IMR-90 (cell line): ENCODE measurements at regions not wholly inside any gene's neighbourhood (a gene's known extent, or its start where the extent isn't known, plus 50 kb on each side); places are given as distances from the start of the nearest gene placed in this dataset.

Experiments
- ATAC-seq: fragments of 200-7000 bp; cut with Tn5 transposase; 2 replicates; pipeline ENCODE4 v1.9.1; 2020; ENCODE audit warnings: low read depth, mild to moderate bottlenecking, moderate library complexity
- BruUV-seq: library from RNA; stranded (reverse); fragments of 400-500 nt; replicated peaks from 2 replicates; lab custom pipeline; 2021; lab: Mats Ljungman, UMichigan
- CTCF ChIA-PET: fragments of 300-600 bp; formaldehyde crosslinking; extraction: SDS; loops from one replicate; lab custom pipeline; 2021; ENCODE audit warnings: antibody characterized with exemption; lab: Yijun Ruan, JAX
- POLR2A ChIA-PET: fragments of 300-600 bp; sonication (Branson Sonifier 250); formaldehyde crosslinking; loops from one replicate; lab custom pipeline; 2022; ENCODE audit warnings: antibody characterized with exemption; ENCODE audit not compliant: unreplicated experiment; lab: Charles Lee
- DNase-seq: peaks from one replicate; pipeline ENCODE4 v3.0.0; 2013
- H2AFZ ChIP-seq: replicated peaks from 2 replicates; pipeline ENCODE3; 2013; ENCODE audit warnings: low read length, mild to moderate bottlenecking; ENCODE audit not compliant: poor library complexity
- H2AK5ac ChIP-seq: 2 replicates; pipeline ENCODE4 v1.6.1; 2013; ENCODE audit warnings: low read depth, low read length, inconsistent platforms
- H2AK9ac ChIP-seq: replicated peaks from 2 replicates; pipeline ENCODE3; 2013; ENCODE audit warnings: mild to moderate bottlenecking, low read depth, low read length, moderate library complexity; ENCODE audit not compliant: poor library complexity
- H2BK120ac ChIP-seq: 2 replicates; pipeline ENCODE4 v1.6.1; 2013; ENCODE audit warnings: low read depth, low read length, inconsistent platforms
- H2BK15ac ChIP-seq: 3 replicates; pipeline ENCODE4 v1.6.1; 2013; ENCODE audit warnings: low read depth, low read length, inconsistent platforms
- H2BK20ac ChIP-seq: 2 replicates; pipeline ENCODE4 v1.6.1; 2013; ENCODE audit warnings: low read depth, mild to moderate bottlenecking, inconsistent platforms, low read length, moderate library complexity
- H2BK5ac ChIP-seq: 2 replicates; pipeline ENCODE4 v1.6.1; 2013; ENCODE audit warnings: mild to moderate bottlenecking, low read depth, low read length, inconsistent platforms; ENCODE audit not compliant: poor library complexity, severe bottlenecking
- H3K14ac ChIP-seq: replicated peaks from 2 replicates; pipeline ENCODE4 v1.6.1; 2013; ENCODE audit warnings: low read depth, low read length, inconsistent platforms
- H3K18ac ChIP-seq: 2 replicates; pipeline ENCODE4 v1.6.1; 2013; ENCODE audit warnings: low read depth, low read length, control low read depth
- H3K23ac ChIP-seq: 2 replicates; pipeline ENCODE4 v1.6.1; 2013; ENCODE audit warnings: low read depth, low read length, inconsistent platforms
- H3K27ac ChIP-seq: 2 replicates; pipeline ENCODE4 v1.5.1; 2013; ENCODE audit warnings: mild to moderate bottlenecking, control low read depth, low read length; ENCODE audit not compliant: insufficient read depth
- H3K27me3 ChIP-seq: 2 replicates; pipeline ENCODE4 v1.6.1; 2013; ENCODE audit warnings: low read length; ENCODE audit not compliant: control insufficient read depth, insufficient read depth
- H3K36me3 ChIP-seq: 2 replicates; pipeline ENCODE4 v1.6.1; 2013; ENCODE audit warnings: low read length, mixed read lengths; ENCODE audit not compliant: control insufficient read depth, insufficient read depth
- H3K4ac ChIP-seq: 2 replicates; pipeline ENCODE4 v1.6.1; 2013; ENCODE audit warnings: low read depth, low read length, inconsistent platforms
- H3K4me1 ChIP-seq: 2 replicates; pipeline ENCODE4 v1.6.1; 2013; ENCODE audit warnings: low read length, mixed read lengths; ENCODE audit not compliant: control insufficient read depth, insufficient read depth
- H3K4me2 ChIP-seq: 2 replicates; pipeline ENCODE4 v1.6.1; 2013; ENCODE audit warnings: low read depth, mild to moderate bottlenecking, control low read depth, low read length, moderate library complexity
- H3K4me3 ChIP-seq: 2 replicates; pipeline ENCODE4 v1.5.1; 2013; ENCODE audit warnings: low read depth, mild to moderate bottlenecking, control low read depth, low read length, moderate library complexity; ENCODE audit not compliant: insufficient read depth
- H3K56ac ChIP-seq: 2 replicates; pipeline ENCODE4 v1.6.1; 2013; ENCODE audit warnings: low read length, inconsistent platforms; ENCODE audit not compliant: insufficient read depth; ENCODE audit errors: extremely low read depth
- H3K79me1 ChIP-seq, 2 experiments: 2 replicates each; pipeline ENCODE4 v1.6.1; 2013; ENCODE audit warnings: low read length in 2 of 2, inconsistent platforms in 1 of 2, low read depth in 1 of 2
- H3K9ac ChIP-seq: 2 replicates; pipeline ENCODE4 v1.6.1; 2013; ENCODE audit warnings: low read depth, low read length, control low read depth
- H3K9me1 ChIP-seq: 2 replicates; pipeline ENCODE4 v1.6.1; 2013; ENCODE audit warnings: low read length, inconsistent platforms; ENCODE audit not compliant: insufficient read depth
- H3K9me3 ChIP-seq: 2 replicates; pipeline ENCODE4 v1.6.1; 2013; ENCODE audit warnings: low read length; ENCODE audit not compliant: control insufficient read depth, insufficient read depth
- H4K20me1 ChIP-seq: 2 replicates; pipeline ENCODE4 v1.6.1; 2013; ENCODE audit warnings: low read length, inconsistent platforms; ENCODE audit not compliant: insufficient read depth
- H4K5ac ChIP-seq: 2 replicates; pipeline ENCODE4 v1.6.1; 2013; ENCODE audit warnings: mild to moderate bottlenecking, low read depth, low read length, control low read depth
- H4K8ac ChIP-seq, 2 experiments: 2 replicates each; pipeline ENCODE4 v1.6.1; 2013; ENCODE audit warnings: low read depth in 2 of 2, low read length in 2 of 2, control low read depth in 1 of 2, inconsistent platforms in 1 of 2
- H4K91ac ChIP-seq: 2 replicates; pipeline ENCODE4 v1.6.1; 2013; ENCODE audit warnings: low read depth, low read length, inconsistent platforms; ENCODE audit not compliant: insufficient read depth
- BHLHE40 ChIP-seq: fragments of 150-350 bp; IDR thresholded peaks from 2 replicates; pipeline ENCODE4 v1.6.1; 2016; ENCODE audit warnings: mild to moderate bottlenecking, low read depth, low read length
- CEBPB ChIP-seq: IDR thresholded peaks from 2 replicates; pipeline ENCODE4 v1.6.1; 2012; ENCODE audit warnings: low read depth, low read length, improper control_type of control experiment
- CHD1 ChIP-seq: IDR thresholded peaks from 2 replicates; pipeline ENCODE4 v1.6.1; 2012; ENCODE audit warnings: low read depth, low read length, improper control_type of control experiment
- CTCF ChIP-seq: conservative IDR thresholded peaks from 2 replicates; pipeline ENCODE4 v1.5.1; 2012; ENCODE audit warnings: mild to moderate bottlenecking, low read depth, low read length, improper control_type of control experiment
- ELK1 ChIP-seq: fragments of 150-350 bp; IDR thresholded peaks from 2 replicates; pipeline ENCODE4 v1.6.1; 2016; ENCODE audit warnings: low read depth, mild to moderate bottlenecking, low read length, moderate library complexity, borderline replicate concordance
- FOS ChIP-seq: fragments of 150-350 bp; IDR thresholded peaks from 2 replicates; pipeline ENCODE4 v1.6.1; 2016; ENCODE audit warnings: low read depth, low read length
- MAFK ChIP-seq: IDR thresholded peaks from 2 replicates; pipeline ENCODE4 v1.6.1; 2012; ENCODE audit warnings: low read depth, low read length, improper control_type of control experiment
- MAZ ChIP-seq: IDR thresholded peaks from 2 replicates; pipeline ENCODE4 v1.6.1; 2012; ENCODE audit warnings: low read depth, mild to moderate bottlenecking, low read length, improper control_type of control experiment, moderate library complexity, borderline replicate concordance
- MXI1 ChIP-seq: IDR thresholded peaks from 2 replicates; pipeline ENCODE4 v1.6.1; 2012; ENCODE audit warnings: low read depth, mild to moderate bottlenecking, low read length, moderate library complexity, borderline replicate concordance
- NFE2L2 ChIP-seq: fragments of 150-350 bp; IDR thresholded peaks from 2 replicates; pipeline ENCODE4 v1.6.1; 2016; ENCODE audit warnings: low read depth, mild to moderate bottlenecking, low read length
- POLR2A ChIP-seq: IDR thresholded peaks from 2 replicates; pipeline ENCODE4 v1.6.1; 2012; ENCODE audit warnings: mild to moderate bottlenecking, low read depth, low read length
- RCOR1 ChIP-seq: IDR thresholded peaks from 2 replicates; pipeline ENCODE4 v1.6.1; 2012; ENCODE audit warnings: mild to moderate bottlenecking, low read length, improper control_type of control experiment; ENCODE audit not compliant: insufficient replicate concordance
- RFX5 ChIP-seq: IDR thresholded peaks from 2 replicates; pipeline ENCODE4 v1.8.0; 2012; ENCODE audit warnings: low read depth, mild to moderate bottlenecking, low read length, moderate library complexity
- SMC3 ChIP-seq: fragments of 150-350 bp; IDR thresholded peaks from 2 replicates; pipeline ENCODE4 v1.6.1; 2016; ENCODE audit warnings: low read depth, mild to moderate bottlenecking, antibody characterized with exemption, low read length, moderate library complexity
- USF2 ChIP-seq: fragments of 150-350 bp; IDR thresholded peaks from 2 replicates; pipeline ENCODE4 v1.6.1; 2017; ENCODE audit warnings: mild to moderate bottlenecking, antibody characterized with exemption, low read length, low read depth
- WGBS, 2 experiments: methylation state at CpG; one replicate each; pipeline versions ENCODE4 v1.1.5 to v1.1.7; 2013; ENCODE audit warnings: missing lambda C conversion rate in 2 of 2; ENCODE audit not compliant: insufficient read length in 1 of 2; ENCODE audit errors: extremely low coverage in 2 of 2; 5-methylcytosine and 5-hydroxymethylcytosine counted together
- dilution Hi-C: fragments of 300-500 bp; cut with HindIII; formaldehyde crosslinking; loops from one replicate; pipeline ENCODE4 v1.14.3; 2018; ENCODE audit warnings: low sequenced_read_pairs; ENCODE audit not compliant: unreplicated experiment
- in situ Hi-C: fragments of 300-500 bp; cut with MboI; formaldehyde crosslinking; loops from 3 replicates; pipeline ENCODE4 v1.14.3; 2019; ENCODE audit warnings: low sequenced_read_pairs, inconsistent platforms, mixed read lengths
- intact Hi-C: fragments of 100-400 bp; cut with micrococcal nuclease; formaldehyde crosslinking; loops from 2 replicates; pipeline ENCODE4 v1.10.0; 2022

GRCh38 chr5:3309538-3309937 lies 286.1 kb upstream of the IRX1 start:
- Histone ChIP-seq H3K56ac (no peak overlapping the region), H3K9me1 (no peaks in the 10 kb centered on the region), H2BK15ac (no peak overlapping the region), H2BK120ac (no peak overlapping the region), H3K18ac (no peak overlapping the region), H4K8ac (no peak overlapping the region), H2AK9ac (no peak overlapping the region), H3K9me3 (peaks cover 42% of the 10 kb centered on the region), H2BK20ac (no peak overlapping the region), H3K27me3 (no peaks in the 10 kb centered on the region), H3K4me3 (no peak overlapping the region), H2AK5ac (no peak overlapping the region), H3K14ac (no peak overlapping the region), H4K20me1 (no peaks in the 10 kb centered on the region), H3K79me1 (no peaks in the 10 kb centered on the region), H3K36me3 (no peaks in the 10 kb centered on the region), H4K91ac (no peak overlapping the region), H4K5ac (no peak overlapping the region), H3K27ac (no peak overlapping the region), H3K23ac (no peak overlapping the region), H2BK5ac (no peak overlapping the region), H3K4me2 (no peak overlapping the region), H3K4me1 (no peaks in the 10 kb centered on the region), H3K4ac (no peak overlapping the region), H2AFZ (no peak overlapping the region), H3K9ac (no peak overlapping the region)
- no TSS peak for BruUV-seq
- intact Hi-C loops: no loop called here
- dilution Hi-C loops: no loop called here
- ATAC-seq (no peak), DNase-seq (no peak)
- no peak for TF ChIP-seq RCOR1
- TF ChIP-seq SMC3: no peak
- no peak for TF ChIP-seq CEBPB
- no peak for TF ChIP-seq FOS
- no peak for TF ChIP-seq USF2
- TF ChIP-seq MAZ: no peak
- TF ChIP-seq CHD1: no peak
- TF ChIP-seq BHLHE40: no peak
- TF ChIP-seq MAFK: no peak
- TF ChIP-seq MXI1: no peak
- TF ChIP-seq NFE2L2: no peak
- TF ChIP-seq RFX5: no peak
- no peak for TF ChIP-seq POLR2A
- no peak for TF ChIP-seq CTCF
- TF ChIP-seq ELK1: no peak
- 69% methylated on average over 2 of the region's 10 CpGs; no CpG with 5 or more reads in 1 of the 2 experiments for WGBS, 2 experiments
- ChIA-PET CTCF (no interaction called here), POLR2A (no interaction called here)
- in situ Hi-C loops: no loop called here
